Aorta (tissue), 5 donors: ENCODE measurements at regions not wholly inside any gene's neighbourhood (a gene's known extent, or its start where the extent isn't known, plus 50 kb on each side); places are given as distances from the start of the nearest gene placed in this dataset.

Experiments
- ATAC-seq: fragments of 200-7000 bp; cut with Tn5 transposase; one replicate; pipeline ENCODE4 v1.9.1; 2022; ENCODE audit warnings: moderate library complexity; ENCODE audit not compliant: low FRiP score
- DNase-seq, 2 donors: peaks; one replicate each; pipeline ENCODE4 v3.0.0-alpha.2; 2020
- H3K27ac ChIP-seq, 2 donors: one replicate each; pipeline ENCODE4 v1.5.1; 2013; ENCODE audit warnings: low read length in 2 of 2, mild to moderate bottlenecking in 2 of 2, moderate library complexity in 2 of 2, control low read depth in 1 of 2, inconsistent platforms in 1 of 2, low read depth in 1 of 2
- H3K27me3 ChIP-seq, 2 donors: one replicate each; pipeline ENCODE4 v1.6.1; 2013; ENCODE audit warnings: control low read depth in 1 of 2, low read length in 1 of 2, mild to moderate bottlenecking in 1 of 2, moderate library complexity in 1 of 2; ENCODE audit not compliant: insufficient read depth in 2 of 2, control insufficient read depth in 1 of 2
- H3K36me3 ChIP-seq, 2 donors: one replicate each; pipeline ENCODE4 v1.6.1; 2013; ENCODE audit warnings: control low read depth in 1 of 2, low read length in 1 of 2, mild to moderate bottlenecking in 1 of 2; ENCODE audit not compliant: insufficient read depth in 2 of 2, control insufficient read depth in 1 of 2
- H3K4me1 ChIP-seq, 2 donors: one replicate each; pipeline ENCODE4 v1.6.1; 2013; ENCODE audit warnings: low read length in 2 of 2, control low read depth in 1 of 2, mild to moderate bottlenecking in 1 of 2, moderate library complexity in 1 of 2; ENCODE audit not compliant: insufficient read depth in 2 of 2, control insufficient read depth in 1 of 2
- H3K4me3 ChIP-seq, 2 donors: one replicate each; pipeline ENCODE4 v1.5.1; 2013; ENCODE audit warnings: low read length in 2 of 2, control low read depth in 1 of 2, mild to moderate bottlenecking in 1 of 2
- H3K9me3 ChIP-seq: one replicate; pipeline ENCODE4 v1.6.1; 2013; ENCODE audit warnings: mild to moderate bottlenecking, low read length; ENCODE audit not compliant: control insufficient read depth
- WGBS, 2 donors: extraction: QIAGEN DNeasy Blood & Tissue Kit; methylation state at CpG; one replicate each; pipeline ENCODE4 v1.1.7; 2013; 5-methylcytosine and 5-hydroxymethylcytosine counted together
- intact Hi-C, 2 donors: fragments of 100-400 bp; cut with DNase I; formaldehyde crosslinking; loops; one replicate each; pipeline versions ENCODE4 v1.14.2 to v1.15.0; 2022
- donor health status: healthy with polysubstance abuse.
- donor health status: Bipolar disorder and iron deficiency.
- donor health status: DM: no; HTN: no; CAD: no.
- donor health status: DM: no; HTN: no; CAD: no.
- donor health status: DM: yes; HTN: yes; CAD: no.

DNA sequence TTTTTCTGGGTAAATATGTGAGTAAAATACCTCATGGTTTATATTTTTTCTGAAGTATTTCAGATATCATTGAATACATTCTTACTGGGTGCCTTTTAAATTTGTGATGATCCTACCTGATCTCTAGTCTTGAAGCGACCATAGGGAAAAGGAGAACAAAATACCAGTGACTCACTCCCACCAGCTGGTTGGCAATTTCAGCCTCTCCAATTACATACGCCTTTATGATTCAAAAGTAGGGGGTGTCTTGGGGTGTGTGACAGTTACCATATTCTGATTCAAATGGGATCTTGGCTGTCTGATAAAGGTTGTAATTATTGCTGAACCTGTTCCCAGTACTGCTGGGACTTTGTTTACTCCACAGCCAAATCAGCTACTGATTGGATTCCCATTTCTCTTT is 175.9 kb upstream of the NXPH2 start:
- WGBS, 2 donors = 42 to 43% methylated on average over 2 of the region's 2 CpGs
- intact Hi-C loops = no loop called here
- H3K27ac ChIP-seq = no peak overlapping the region
- no peak overlapping the region for H3K4me3 ChIP-seq
- peaks cover 0 to 2% of the 10 kb centered on the region in 2 donors for H3K27me3 ChIP-seq
- DNase-seq = no peak
- H3K9me3 ChIP-seq = no peaks in the 10 kb centered on the region
- no peak for ATAC-seq
- no peaks in the 10 kb centered on the region for H3K36me3 ChIP-seq
- no peaks in the 10 kb centered on the region for H3K4me1 ChIP-seq

DNA sequence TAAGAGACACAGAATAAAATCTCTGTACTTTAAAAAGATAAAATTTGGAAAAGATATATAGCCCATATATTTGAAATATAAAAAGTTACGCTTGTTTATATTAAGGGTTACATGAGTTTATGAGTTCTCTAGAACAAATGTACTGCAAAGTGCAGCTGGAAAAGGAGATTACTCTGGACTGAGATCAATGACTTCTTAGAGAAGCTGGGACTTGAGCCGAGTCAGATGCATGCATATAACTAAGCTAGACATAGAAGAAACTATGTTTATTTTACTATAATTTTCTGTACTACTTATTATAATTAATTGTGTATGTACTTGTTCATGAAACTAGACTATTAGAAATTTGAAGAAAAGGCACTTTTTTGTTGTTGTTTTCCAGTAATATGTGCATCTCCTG is 170.3 kb upstream of the NXPH2 start:
- H3K4me1 ChIP-seq = no peaks in the 10 kb centered on the region
- no peak overlapping the region for H3K4me3 ChIP-seq
- WGBS, 2 donors = 81 to 83% methylated on average over 2 of the region's 2 CpGs
- H3K27me3 ChIP-seq = peaks cover 0 to 2% of the 10 kb centered on the region in 2 donors
- H3K9me3 ChIP-seq = no peaks in the 10 kb centered on the region
- intact Hi-C loops = no loop called here
- ATAC-seq (no peak), DNase-seq (no peak)
- no peak overlapping the region for H3K27ac ChIP-seq
- H3K36me3 ChIP-seq = no peaks in the 10 kb centered on the region

DNA sequence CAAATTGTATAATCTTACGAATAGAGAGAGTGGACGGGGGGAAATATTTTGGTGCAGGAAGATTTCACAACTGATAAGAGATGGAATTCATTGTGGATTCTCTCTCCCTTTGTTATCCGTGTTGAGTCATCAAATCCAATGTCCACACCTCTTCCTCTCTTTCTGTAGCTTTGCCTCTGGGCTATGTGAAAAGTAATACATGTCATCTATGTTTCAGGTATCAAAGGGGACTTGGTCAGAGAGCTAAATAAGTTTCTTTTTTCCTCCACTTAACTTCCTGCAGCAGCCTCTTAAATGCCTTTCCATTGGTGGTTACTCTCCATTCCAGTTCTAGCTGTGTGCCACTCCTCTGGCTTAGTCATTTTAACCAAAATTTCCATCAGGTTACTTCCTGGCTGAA is 169.3 kb upstream of the NXPH2 start:
- H3K4me3 ChIP-seq = no peak overlapping the region
- H3K27ac ChIP-seq = no peak overlapping the region
- intact Hi-C loops = no loop called here
- no peaks in the 10 kb centered on the region for H3K9me3 ChIP-seq
- DNase-seq (no peak), ATAC-seq (no peak)
- no peaks in the 10 kb centered on the region for H3K36me3 ChIP-seq
- WGBS, 2 donors = 75 to 80% methylated on average over 3 of the region's 3 CpGs
- H3K27me3 ChIP-seq = peaks cover 0 to 2% of the 10 kb centered on the region in 2 donors
- no peaks in the 10 kb centered on the region for H3K4me1 ChIP-seq

DNA sequence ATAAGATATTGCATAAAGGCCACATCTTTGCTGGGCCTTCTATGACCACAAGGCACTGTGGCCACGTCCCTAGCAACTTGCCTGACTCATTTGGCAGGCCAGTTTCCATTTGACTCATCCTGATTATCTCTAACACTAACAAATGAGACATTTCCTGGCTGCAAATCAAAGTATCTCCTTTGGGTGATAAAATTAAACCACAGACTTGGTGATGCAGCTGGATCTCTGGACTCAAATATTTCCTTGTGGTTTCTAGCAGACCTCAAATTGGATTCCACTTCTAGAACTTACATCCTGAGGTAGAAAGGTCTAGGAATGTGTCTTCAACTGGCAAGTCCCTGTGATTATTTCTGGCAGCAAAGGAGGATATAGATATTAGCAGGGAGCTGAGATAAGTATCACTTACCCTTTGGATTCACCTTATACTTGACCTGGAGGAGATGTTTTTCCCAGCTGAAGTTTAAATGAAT is 167.9 kb upstream of the NXPH2 start:
- no peak for DNase-seq
- Histone ChIP-seq H3K4me3 (no peak overlapping the region), H3K9me3 (no peaks in the 10 kb centered on the region), H3K36me3 (no peaks in the 10 kb centered on the region), H3K27ac (no peak overlapping the region), H3K4me1 (no peaks in the 10 kb centered on the region), H3K27me3 (no peaks in the 10 kb centered on the region)
- intact Hi-C loops = no loop called here
- 0% methylated on average over 1 of the region's 1 CpG for WGBS, 2 donors
- peak; percentile 76 for ATAC-seq

DNA sequence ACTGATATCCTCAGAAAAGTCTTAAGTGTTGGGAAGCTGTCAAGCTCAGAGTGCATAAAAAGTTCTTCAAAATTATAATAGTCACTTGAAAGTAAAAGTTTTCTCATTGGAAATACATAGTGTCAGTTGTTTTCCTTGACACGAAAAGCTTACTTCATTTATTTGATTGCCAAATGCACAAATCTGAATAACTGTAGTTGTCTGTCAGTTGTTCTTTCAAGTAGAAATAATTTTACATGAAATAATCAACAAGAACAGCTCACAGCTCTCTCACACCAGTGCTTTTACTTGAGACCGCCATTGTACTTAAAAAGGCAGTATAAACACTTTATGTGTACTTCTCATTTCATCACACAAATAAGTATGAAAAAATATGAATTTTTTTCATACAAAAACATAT is 163.3 kb upstream of the NXPH2 start:
- Histone ChIP-seq H3K27me3 (no peaks in the 10 kb centered on the region), H3K4me3 (no peak overlapping the region), H3K4me1 (no peaks in the 10 kb centered on the region), H3K9me3 (no peaks in the 10 kb centered on the region), H3K36me3 (no peaks in the 10 kb centered on the region), H3K27ac (no peak overlapping the region)
- no peak for ATAC-seq
- 82 to 90% methylated on average over 2 of the region's 2 CpGs for WGBS, 2 donors
- intact Hi-C loops = no loop called here
- DNase-seq = no peak

DNA sequence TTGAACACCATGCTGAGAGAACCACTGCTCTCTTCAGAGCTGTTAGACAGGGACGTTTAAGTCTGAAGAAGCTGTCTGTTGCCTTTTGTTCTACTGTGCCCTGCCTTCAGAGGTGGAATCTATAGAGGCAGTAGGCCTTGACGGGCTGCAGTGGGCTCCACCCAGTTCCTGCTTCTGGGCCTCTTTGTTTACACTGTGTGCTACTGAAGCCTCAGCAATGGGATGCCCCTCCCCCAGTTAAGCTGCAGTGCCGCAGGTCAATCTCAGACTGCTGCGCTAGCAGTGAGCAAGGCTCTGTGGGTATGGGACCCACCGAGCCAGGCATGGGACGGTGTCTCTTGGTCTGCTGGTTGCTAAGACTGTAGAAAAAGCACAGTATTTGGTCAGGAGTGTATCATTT is 162.3 kb upstream of the NXPH2 start:
- 61 to 67% methylated on average over 6 of the region's 6 CpGs for WGBS, 2 donors

DNA sequence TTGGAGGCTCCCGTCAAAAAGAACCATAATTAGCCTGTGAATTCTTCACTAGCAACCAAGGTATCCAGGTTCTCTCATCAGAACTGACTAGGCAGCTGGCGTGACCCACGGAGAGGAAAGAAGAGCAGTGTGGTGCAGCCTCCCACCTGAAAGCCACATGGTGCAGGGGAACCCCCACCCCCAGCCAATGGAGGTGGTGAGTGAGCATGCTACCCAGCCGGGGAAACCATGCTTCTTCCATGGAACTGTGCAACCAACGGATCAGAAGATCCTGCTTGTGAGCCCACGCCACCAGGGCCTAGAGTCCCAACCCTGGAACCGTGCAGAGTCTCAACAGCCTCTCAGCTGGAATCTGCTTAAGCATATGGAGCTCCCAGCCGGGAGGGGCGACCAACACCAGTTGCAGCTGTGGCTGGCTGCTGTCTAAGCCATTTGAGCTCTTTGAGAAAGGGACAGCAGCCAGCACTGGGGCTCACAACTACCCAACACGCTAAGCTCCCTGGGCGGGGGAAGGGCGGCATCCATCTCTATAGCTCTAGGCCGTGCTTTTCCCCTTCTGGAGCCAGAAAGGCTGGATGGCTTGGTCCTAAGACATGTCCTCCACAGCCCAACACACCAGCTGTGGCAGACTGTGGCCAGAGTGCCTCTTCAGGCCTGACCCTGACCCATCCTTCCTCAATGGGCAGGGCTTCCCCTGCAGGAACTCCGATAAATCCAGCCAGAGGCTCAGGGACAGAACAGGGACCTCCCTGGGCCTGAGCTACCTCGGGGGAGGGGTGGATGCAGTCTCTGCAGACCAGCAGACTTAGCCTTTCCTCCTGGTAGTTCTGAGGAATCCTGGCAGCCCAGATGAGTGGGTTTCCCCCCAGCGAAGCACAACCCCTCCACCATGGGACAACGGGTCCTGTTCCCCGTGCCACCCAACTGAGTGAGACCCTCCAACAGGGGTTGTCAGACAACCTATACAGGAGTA is 151.4 kb upstream of the NXPH2 start:
- peak; percentile 57 for ATAC-seq
- no peaks in the 10 kb centered on the region for H3K4me1 ChIP-seq
- no peaks in the 10 kb centered on the region for H3K9me3 ChIP-seq
- no peaks in the 10 kb centered on the region for H3K27me3 ChIP-seq
- WGBS, 2 donors = 84 to 85% methylated on average over 18 of the region's 18 CpGs
- H3K4me3 ChIP-seq = no peak overlapping the region
- intact Hi-C loops = no loop called here
- peak in 1 of 2 donors; percentile 57 for DNase-seq
- H3K27ac ChIP-seq = no peak overlapping the region
- no peaks in the 10 kb centered on the region for H3K36me3 ChIP-seq

More for the DNA sequence above, 162.3 kb upstream of the NXPH2 start:
- Histone ChIP-seq H3K36me3 (no peaks in the 10 kb centered on the region), H3K9me3 (no peaks in the 10 kb centered on the region), H3K27me3 (no peaks in the 10 kb centered on the region), H3K4me1 (no peaks in the 10 kb centered on the region), H3K27ac (no peak overlapping the region), H3K4me3 (no peak overlapping the region)
- DNase-seq (no peak), ATAC-seq (no peak)
- intact Hi-C loops = no loop called here

DNA sequence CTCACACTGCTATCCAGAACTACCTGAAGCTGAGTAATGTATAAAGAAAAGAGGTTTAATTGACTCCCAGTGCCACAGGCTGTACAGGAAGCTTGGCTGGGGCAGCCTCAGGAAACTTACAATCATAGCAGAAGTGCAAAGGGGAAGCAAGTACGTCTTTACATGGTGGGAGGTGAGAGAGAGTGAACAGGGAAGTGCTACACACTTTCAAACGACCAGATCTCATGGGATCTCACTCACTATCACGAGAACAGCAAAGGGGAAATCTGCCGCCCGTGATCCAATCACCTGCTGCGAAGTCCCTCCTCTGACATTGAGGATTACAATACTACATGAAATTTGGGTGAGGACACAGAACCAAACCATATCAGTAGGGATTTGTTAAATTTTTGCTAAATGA is 150.4 kb upstream of the NXPH2 start:
- Histone ChIP-seq H3K4me1 (no peaks in the 10 kb centered on the region), H3K36me3 (no peaks in the 10 kb centered on the region), H3K27me3 (no peaks in the 10 kb centered on the region), H3K27ac (no peak overlapping the region), H3K9me3 (no peaks in the 10 kb centered on the region), H3K4me3 (no peak overlapping the region)
- DNase-seq = no peak
- WGBS, 2 donors = 79 to 80% methylated on average over 6 of the region's 6 CpGs
- ATAC-seq = no peak
- intact Hi-C loops = no loop called here

DNA sequence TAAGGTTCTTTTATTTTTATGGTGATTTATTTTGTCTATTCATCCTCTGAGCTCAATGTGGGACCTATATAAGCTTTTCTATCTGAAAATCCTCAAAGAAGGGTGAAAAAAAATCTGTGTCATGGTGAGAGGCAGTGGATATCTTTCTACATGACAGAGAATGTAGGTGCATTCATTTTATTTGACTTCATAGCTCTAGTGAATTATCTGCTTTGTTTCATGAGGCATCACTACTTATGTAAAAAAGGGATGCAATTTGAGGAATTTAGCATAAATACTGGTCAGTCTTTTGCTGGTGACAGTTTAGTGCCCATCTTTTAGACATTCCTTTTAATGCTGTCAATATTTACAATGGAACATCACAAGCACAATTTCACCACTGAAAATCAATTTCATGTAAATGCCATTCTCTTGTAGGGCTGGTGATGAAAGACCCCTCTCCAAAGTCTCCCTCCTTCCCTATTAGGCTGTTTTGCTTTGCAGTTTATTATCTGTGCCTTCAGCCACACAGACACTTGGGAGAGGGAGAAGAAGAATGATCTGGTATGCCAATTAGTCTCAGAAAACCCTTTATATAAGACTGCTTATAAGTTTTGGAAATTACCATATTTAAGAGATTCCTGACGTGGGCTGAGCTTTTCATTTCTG is 148.3 kb upstream of the NXPH2 start:
- H3K9me3 ChIP-seq = no peaks in the 10 kb centered on the region

More for the DNA sequence above, 148.3 kb upstream of the NXPH2 start:
- Histone ChIP-seq H3K36me3 (no peaks in the 10 kb centered on the region), H3K27me3 (no peaks in the 10 kb centered on the region), H3K27ac (no peak overlapping the region), H3K4me3 (no peak overlapping the region), H3K4me1 (no peaks in the 10 kb centered on the region)
- ATAC-seq = no peak
- DNase-seq = no peak
- intact Hi-C loops = no loop called here
- 65 to 76% methylated on average over 1 of the region's 1 CpG for WGBS, 2 donors
